Kidney epithelial cell (primary cell): ENCODE measurements at regions not wholly inside any gene's neighbourhood (a gene's known extent, or its start where the extent isn't known, plus 50 kb on each side); places are given as distances from the start of the nearest gene placed in this dataset.

Experiments used
- DNase-seq: peaks from one replicate; pipeline ENCODE4 v3.0.0-alpha.2; 2010; ENCODE audit warnings: low read depth
- H3K27me3 ChIP-seq: 2 replicates; pipeline ENCODE4 v1.6.0; 2011; ENCODE audit warnings: low read length; ENCODE audit not compliant: control insufficient read depth, insufficient read depth
- H3K36me3 ChIP-seq: 2 replicates; pipeline ENCODE4 v1.5.1; 2011; ENCODE audit warnings: low read length; ENCODE audit not compliant: control insufficient read depth, insufficient read depth
- H3K4me3 ChIP-seq: 2 replicates; pipeline ENCODE4 v1.5.1; 2011; ENCODE audit warnings: low read depth, mild to moderate bottlenecking, control low read depth, low read length
- TF ChIP-seq, protein P1 (sequence below): IDR thresholded peaks from 2 replicates; pipeline ENCODE4 v1.5.1; 2011; ENCODE audit warnings: mild to moderate bottlenecking, moderate library complexity, low read length, control low read depth, inconsistent platforms; ENCODE audit not compliant: insufficient read depth, poor library complexity, severe bottlenecking

DNA sequence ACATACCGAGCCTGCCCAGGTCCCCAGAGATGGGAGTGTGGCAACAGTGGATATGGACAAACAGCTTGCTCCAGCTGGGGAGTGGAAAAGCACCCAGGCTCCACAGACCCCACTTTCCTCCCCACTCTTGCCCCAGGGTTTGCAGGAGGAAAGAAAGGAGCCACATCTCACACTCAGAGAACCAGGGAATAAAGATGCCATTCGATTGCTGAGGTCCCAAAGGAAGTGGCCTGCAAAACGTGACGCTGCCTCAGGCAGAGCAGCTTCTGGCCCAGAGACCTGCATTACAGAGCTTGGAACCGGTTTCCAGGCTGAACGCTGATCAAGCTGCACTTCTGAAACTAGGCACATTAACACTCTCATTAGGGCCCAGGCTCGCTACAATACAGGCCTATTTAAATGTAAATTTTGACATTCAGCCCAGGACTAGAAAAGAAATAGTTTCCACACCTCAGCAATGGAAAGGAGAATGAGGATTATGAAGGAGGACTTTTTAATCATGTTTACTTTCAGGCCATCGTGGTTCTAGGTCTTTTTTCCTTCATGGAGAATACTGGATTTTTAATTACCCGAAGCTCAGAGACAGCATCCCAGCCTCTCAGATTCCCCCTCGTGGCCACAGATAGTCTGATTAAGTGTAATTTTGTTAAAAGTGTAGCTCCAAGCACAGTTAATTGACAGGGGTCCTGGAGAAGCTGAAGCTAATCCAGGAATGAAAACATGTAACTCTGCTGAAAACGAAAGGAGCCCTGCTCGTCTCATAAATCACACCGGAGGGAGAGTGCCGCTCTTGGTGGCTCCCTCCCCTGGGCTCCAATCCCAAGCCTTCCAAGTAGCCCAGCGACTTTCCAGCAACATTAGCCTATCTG is 221.3 kb upstream of the RAB6C start:
- no peak overlapping the region for H3K4me3 ChIP-seq
- no peaks in the 10 kb centered on the region for H3K27me3 ChIP-seq
- no peak for DNase-seq
- no peaks in the 10 kb centered on the region for H3K36me3 ChIP-seq
- TF ChIP-seq, protein P1, sequence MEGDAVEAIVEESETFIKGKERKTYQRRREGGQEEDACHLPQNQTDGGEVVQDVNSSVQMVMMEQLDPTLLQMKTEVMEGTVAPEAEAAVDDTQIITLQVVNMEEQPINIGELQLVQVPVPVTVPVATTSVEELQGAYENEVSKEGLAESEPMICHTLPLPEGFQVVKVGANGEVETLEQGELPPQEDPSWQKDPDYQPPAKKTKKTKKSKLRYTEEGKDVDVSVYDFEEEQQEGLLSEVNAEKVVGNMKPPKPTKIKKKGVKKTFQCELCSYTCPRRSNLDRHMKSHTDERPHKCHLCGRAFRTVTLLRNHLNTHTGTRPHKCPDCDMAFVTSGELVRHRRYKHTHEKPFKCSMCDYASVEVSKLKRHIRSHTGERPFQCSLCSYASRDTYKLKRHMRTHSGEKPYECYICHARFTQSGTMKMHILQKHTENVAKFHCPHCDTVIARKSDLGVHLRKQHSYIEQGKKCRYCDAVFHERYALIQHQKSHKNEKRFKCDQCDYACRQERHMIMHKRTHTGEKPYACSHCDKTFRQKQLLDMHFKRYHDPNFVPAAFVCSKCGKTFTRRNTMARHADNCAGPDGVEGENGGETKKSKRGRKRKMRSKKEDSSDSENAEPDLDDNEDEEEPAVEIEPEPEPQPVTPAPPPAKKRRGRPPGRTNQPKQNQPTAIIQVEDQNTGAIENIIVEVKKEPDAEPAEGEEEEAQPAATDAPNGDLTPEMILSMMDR: no peak

GRCh38 chr2:129758784-129759471 is 220.5 kb upstream of the RAB6C start:
- TF ChIP-seq, protein P1: no peak
- no peak overlapping the region for H3K4me3 ChIP-seq
- DNase-seq: no peak
- no peaks in the 10 kb centered on the region for H3K36me3 ChIP-seq
- H3K27me3 ChIP-seq: no peaks in the 10 kb centered on the region

- Histone ChIP-seq H3K27me3 (no peaks in the 10 kb centered on the region), H3K36me3 (no peaks in the 10 kb centered on the region), H3K4me3 (no peak overlapping the region)
- TF ChIP-seq, protein P1: no peak
- DNase-seq: no peak
These were observed 219.9 kb upstream of the RAB6C start for GRCh38 chr2:129759472-129760010.

DNA sequence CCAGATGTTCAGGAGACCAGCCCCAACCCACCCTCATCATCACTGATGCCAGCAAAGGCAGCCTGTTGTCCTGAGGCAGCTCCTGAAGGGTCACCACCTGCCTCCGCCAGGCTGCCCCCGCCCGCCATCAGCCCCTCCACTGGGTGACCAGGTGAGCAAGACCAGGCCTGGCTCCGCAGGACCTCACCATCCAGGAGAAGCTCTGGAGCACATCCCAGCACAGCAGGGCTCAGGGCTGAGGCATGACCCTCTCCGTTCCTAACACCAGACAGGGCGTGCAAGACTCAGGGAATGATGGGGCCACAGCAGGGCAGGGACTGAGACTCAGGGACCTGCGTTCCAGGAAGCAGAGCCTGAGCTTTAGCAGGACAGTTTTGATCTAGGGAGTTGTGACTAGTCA is 218.8 kb upstream of the RAB6C start:
- no peak for DNase-seq
- TF ChIP-seq, protein P1: no peak
- H3K27me3 ChIP-seq: no peaks in the 10 kb centered on the region
- no peaks in the 10 kb centered on the region for H3K36me3 ChIP-seq
- no peak overlapping the region for H3K4me3 ChIP-seq

- Histone ChIP-seq H3K4me3 (no peak overlapping the region), H3K27me3 (no peaks in the 10 kb centered on the region), H3K36me3 (no peaks in the 10 kb centered on the region)
- TF ChIP-seq, protein P1: no peak
- no peak for DNase-seq
These were observed 217.9 kb upstream of the RAB6C start for GRCh38 chr2:129761569-129762021.
